Body of pancreas (tissue), 4 donors: ENCODE measurements at regions not wholly inside any gene's neighbourhood (a gene's known extent, or its start where the extent isn't known, plus 50 kb on each side); places are given as distances from the start of the nearest gene placed in this dataset.

ENCODE experiments used
- ATAC-seq: fragments of 150-250 bp; one replicate; pipeline ENCODE4 v1.9.1; 2016
- DNase-seq, 4 donors: peaks; one replicate each; pipeline ENCODE4 v3.0.0-alpha.2; 2019
- H3K27ac ChIP-seq, 4 donors: fragments of 200-600 bp; sonication (generic); 1 replicate in 3 of 4; 2 replicates in 1 of 4; pipeline versions ENCODE4 v1.5.1 to v1.6.1; 2016 to 2019; ENCODE audit warnings: mild to moderate bottlenecking in 1 of 4, mixed read lengths in 1 of 4, moderate library complexity in 1 of 4
- H3K27me3 ChIP-seq, 2 donors: fragments of 200-600 bp; sonication (generic); one replicate each; pipeline ENCODE4 v1.6.0; 2016; ENCODE audit warnings: mild to moderate bottlenecking in 1 of 2
- H3K36me3 ChIP-seq, 2 donors: fragments of 200-600 bp; sonication (generic); replicated peaks in 1 of 2; 2 replicates each; pipeline ENCODE4 v1.5.1; 2016; ENCODE audit warnings: low read depth in 2 of 2; ENCODE audit not compliant: insufficient read depth in 1 of 2
- H3K4me1 ChIP-seq: fragments of 200-600 bp; sonication (generic); one replicate; pipeline ENCODE4 v1.6.0; 2016
- H3K4me3 ChIP-seq, 2 donors: fragments of 200-600 bp; sonication (generic); 1 replicate in 1 of 2; 2 replicates in 1 of 2; pipeline ENCODE4 v1.5.1; 2016 to 2019
- H3K9me3 ChIP-seq, 3 donors: fragments of 200-600 bp; sonication (generic); 1 replicate in 2 of 3; 2 replicates in 1 of 3; pipeline ENCODE4 v1.5.1; 2016
- POLR2A ChIP-seq, 3 donors: fragments of 450-650 bp; IDR thresholded peaks; one replicate each; pipeline ENCODE4 v1.6.1; 2016; ENCODE audit warnings: antibody characterized with exemption in 3 of 3, mild to moderate bottlenecking in 2 of 3
- WGBS, 2 donors: methylation state at CpG; one replicate each; pipeline ENCODE4 v1.1.5; 2017; 5-methylcytosine and 5-hydroxymethylcytosine counted together
- intact Hi-C: fragments of 100-400 bp; cut with DNase I; formaldehyde crosslinking; loops from one replicate; pipeline ENCODE4 v1.15.1; 2023
- TF ChIP-seq, protein P1 (sequence below), 7 experiments: fragments of 450-650 bp in 4 of 7; fragments of 200-600 bp in 3 of 7; sonication (generic) in 3 of 7; IDR thresholded peaks; one replicate each; pipeline ENCODE4 v1.5.1; 2016 to 2019; ENCODE audit warnings: antibody characterized with exemption in 7 of 7

DNA sequence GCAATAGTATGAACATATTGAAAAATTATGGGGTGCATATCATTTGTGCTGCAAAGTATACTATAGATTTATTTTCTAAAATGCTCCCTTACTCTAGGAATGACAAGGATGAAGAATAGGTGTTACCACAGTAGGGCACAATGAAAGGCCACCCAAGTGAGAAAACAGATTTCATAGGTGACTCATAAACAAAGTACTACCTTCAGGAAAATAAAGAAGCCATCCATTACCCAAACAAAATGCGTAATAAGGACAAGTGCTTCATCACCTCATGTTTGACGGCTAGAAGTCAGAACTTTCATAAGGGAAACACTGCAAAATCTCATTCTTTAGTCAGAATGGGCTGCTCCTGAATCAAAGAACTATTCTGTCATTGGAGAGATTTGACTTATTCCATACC, 116.6 kb downstream of the MFSD1 start:
- H3K27ac ChIP-seq = no peak overlapping the region
- WGBS, 2 donors = 95 to 99% methylated on average over 2 of the region's 2 CpGs
- intact Hi-C loops = no loop called here

DNA sequence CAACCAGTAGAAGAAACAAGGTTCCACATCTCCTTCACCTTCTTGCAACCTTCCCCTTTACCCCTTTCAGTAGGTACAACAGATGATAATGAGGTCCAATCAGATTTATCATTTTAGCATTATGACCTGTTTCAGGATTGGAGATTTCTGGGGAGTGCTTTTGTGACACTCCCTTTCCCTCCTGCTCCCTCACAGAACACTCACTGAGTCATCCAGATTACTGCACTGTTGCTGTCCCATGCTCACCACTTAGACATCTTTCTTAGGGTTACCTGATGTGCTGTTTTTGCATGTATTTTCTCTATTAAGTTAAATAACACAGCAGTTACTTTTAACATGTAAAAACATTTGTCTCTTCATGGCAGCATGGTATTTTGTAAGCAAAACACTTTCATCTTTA, 118.5 kb downstream of the MFSD1 start:
- DNase-seq (no peak), ATAC-seq (no peak)
- Histone ChIP-seq H3K4me1 (no peaks in the 10 kb centered on the region), H3K27ac (no peak overlapping the region), H3K36me3 (no peaks in the 10 kb centered on the region), H3K4me3 (no peak overlapping the region), H3K9me3 (no peaks in the 10 kb centered on the region), H3K27me3 (no peaks in the 10 kb centered on the region)
- intact Hi-C loops = no loop called here
- TF ChIP-seq, protein P1, sequence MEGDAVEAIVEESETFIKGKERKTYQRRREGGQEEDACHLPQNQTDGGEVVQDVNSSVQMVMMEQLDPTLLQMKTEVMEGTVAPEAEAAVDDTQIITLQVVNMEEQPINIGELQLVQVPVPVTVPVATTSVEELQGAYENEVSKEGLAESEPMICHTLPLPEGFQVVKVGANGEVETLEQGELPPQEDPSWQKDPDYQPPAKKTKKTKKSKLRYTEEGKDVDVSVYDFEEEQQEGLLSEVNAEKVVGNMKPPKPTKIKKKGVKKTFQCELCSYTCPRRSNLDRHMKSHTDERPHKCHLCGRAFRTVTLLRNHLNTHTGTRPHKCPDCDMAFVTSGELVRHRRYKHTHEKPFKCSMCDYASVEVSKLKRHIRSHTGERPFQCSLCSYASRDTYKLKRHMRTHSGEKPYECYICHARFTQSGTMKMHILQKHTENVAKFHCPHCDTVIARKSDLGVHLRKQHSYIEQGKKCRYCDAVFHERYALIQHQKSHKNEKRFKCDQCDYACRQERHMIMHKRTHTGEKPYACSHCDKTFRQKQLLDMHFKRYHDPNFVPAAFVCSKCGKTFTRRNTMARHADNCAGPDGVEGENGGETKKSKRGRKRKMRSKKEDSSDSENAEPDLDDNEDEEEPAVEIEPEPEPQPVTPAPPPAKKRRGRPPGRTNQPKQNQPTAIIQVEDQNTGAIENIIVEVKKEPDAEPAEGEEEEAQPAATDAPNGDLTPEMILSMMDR (IDR thresholded peaks at IDR 0.05) = no peak
- no peak for TF ChIP-seq POLR2A (IDR thresholded peaks at IDR 0.05)

More for the DNA sequence above, 116.6 kb downstream of the MFSD1 start:
- H3K4me1 ChIP-seq = no peaks in the 10 kb centered on the region
- DNase-seq (no peak), ATAC-seq (no peak)
- no peak overlapping the region for H3K4me3 ChIP-seq
- H3K27me3 ChIP-seq = no peaks in the 10 kb centered on the region
- no peak for TF ChIP-seq POLR2A (IDR thresholded peaks at IDR 0.05)
- TF ChIP-seq, protein P1 (IDR thresholded peaks at IDR 0.05) = no peak
- no peaks in the 10 kb centered on the region for H3K36me3 ChIP-seq
- no peaks in the 10 kb centered on the region for H3K9me3 ChIP-seq

DNA sequence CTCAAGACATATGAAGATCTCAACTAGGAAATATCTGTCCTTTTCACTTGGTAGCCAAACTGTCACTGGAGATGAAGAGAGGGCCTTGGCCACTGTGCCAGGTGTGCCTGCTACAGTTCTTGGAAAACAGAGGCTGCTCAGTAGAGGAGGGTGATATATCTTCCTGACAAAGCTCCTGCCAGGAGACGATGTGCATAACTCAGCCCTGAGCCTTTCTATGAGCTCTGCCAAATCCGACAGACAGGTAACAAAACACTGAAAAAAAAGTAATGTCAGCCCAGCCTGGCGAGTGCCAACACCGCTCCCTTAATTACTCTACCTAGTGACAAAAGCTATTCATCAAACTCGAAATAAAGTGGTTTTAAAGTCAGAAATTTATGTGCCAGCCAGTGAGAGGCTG, 123.2 kb downstream of the MFSD1 start:
- H3K4me1 ChIP-seq = no peaks in the 10 kb centered on the region
- intact Hi-C loops = no loop called here
- WGBS, 2 donors = 54 to 61% methylated on average over 5 of the region's 5 CpGs
- no peak overlapping the region for H3K4me3 ChIP-seq
- no peak for TF ChIP-seq POLR2A (IDR thresholded peaks at IDR 0.05)
- TF ChIP-seq, protein P1 (IDR thresholded peaks at IDR 0.05) = no peak
- no peaks in the 10 kb centered on the region for H3K27me3 ChIP-seq
- no peaks in the 10 kb centered on the region for H3K36me3 ChIP-seq
- H3K27ac ChIP-seq = no peak overlapping the region
- DNase-seq (no peak), ATAC-seq (no peak)
- H3K9me3 ChIP-seq = no peaks in the 10 kb centered on the region

DNA sequence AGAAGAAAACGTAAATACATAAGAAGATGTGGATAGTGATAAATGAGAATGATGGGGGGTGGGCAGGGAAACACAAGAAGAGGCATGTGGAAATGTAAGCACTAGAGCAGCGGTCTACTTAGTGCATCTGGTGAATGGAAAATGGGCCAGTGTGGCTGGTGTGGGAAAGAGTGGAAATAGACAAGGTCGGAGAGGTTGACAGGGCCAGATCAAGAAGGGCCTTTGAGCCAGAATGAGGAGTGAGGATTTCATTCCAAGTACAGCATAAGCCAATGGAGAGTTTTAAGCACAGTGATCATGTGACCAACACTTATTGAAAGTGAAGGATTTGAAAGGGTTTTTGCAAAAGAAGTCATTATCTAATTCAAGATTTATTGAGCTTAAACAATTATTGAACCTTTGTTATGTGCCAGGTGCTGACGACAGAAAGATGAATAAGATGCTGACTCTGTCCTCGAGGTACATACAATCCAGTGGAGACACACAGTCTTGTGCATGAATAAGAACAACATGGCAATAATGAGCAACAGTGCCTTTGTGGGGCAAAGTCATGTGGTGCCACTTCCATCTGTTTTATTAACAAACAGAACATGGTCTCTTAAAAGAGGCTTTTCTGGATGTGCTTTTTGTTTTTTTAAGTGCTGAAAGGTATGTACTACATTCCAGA, 124.1 kb downstream of the MFSD1 start:
- 70 to 71% methylated on average over 5 of the region's 5 CpGs for WGBS, 2 donors
- no peak for TF ChIP-seq POLR2A (IDR thresholded peaks at IDR 0.05)
- TF ChIP-seq, protein P1 (IDR thresholded peaks at IDR 0.05) = no peak
- no peak for DNase-seq
- no peaks in the 10 kb centered on the region for H3K4me1 ChIP-seq
- no peak overlapping the region for H3K4me3 ChIP-seq
- intact Hi-C loops = no loop called here
- H3K27ac ChIP-seq = no peak overlapping the region
- no peak for ATAC-seq
- no peaks in the 10 kb centered on the region for H3K9me3 ChIP-seq
- H3K27me3 ChIP-seq = no peaks in the 10 kb centered on the region
- no peaks in the 10 kb centered on the region for H3K36me3 ChIP-seq

DNA sequence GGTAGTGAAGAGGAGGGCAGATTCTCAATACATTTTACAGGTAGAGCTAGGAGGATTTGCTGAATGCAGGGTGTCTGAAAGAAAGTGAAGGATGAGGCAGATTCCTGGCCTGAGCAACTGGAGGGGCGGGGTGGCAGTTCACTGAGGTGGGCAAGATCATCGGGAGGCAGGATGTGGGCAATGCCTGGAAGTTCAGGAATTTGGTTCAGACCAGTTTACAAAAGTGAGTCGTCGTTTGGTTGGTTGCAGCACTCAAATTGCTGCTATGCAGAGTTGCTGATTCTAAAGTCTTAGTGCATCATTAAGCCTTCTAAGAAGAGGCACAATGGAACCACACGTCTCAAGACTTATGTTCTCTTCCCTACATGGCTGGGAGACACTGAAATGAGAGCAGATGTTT, 134.0 kb downstream of the MFSD1 start:
- TF ChIP-seq, protein P1 (IDR thresholded peaks at IDR 0.05) = no peak
- no peak for TF ChIP-seq POLR2A (IDR thresholded peaks at IDR 0.05)
- ATAC-seq (no peak), DNase-seq (no peak)
- WGBS, 2 donors = 64 to 67% methylated on average over 5 of the region's 5 CpGs
- intact Hi-C loops = no loop called here
- Histone ChIP-seq H3K9me3 (no peaks in the 10 kb centered on the region), H3K27ac (no peak overlapping the region), H3K4me1 (no peaks in the 10 kb centered on the region), H3K4me3 (no peak overlapping the region), H3K27me3 (no peaks in the 10 kb centered on the region), H3K36me3 (no peaks in the 10 kb centered on the region)
